Fibroblast of pulmonary artery (primary cell): ENCODE measurements at regions not wholly inside any gene's neighbourhood (a gene's known extent, or its start where the extent isn't known, plus 50 kb on each side); places are given as distances from the start of the nearest gene placed in this dataset.

Experiments
- DNase-seq: peaks from one replicate; pipeline ENCODE4 v3.0.0-alpha.2; 2010; ENCODE audit warnings: low read depth
- H3K4me3 ChIP-seq: replicated peaks from 2 replicates; pipeline ENCODE4 v1.5.1; 2011; ENCODE audit warnings: low read depth, mild to moderate bottlenecking, control low read depth, low read length, moderate library complexity
- TF ChIP-seq, protein P1 (sequence below): IDR thresholded peaks from 2 replicates; pipeline ENCODE4 v1.5.1; 2011; ENCODE audit warnings: mild to moderate bottlenecking, control low read depth, low read length, inconsistent platforms; ENCODE audit errors: missing control alignments

DNA sequence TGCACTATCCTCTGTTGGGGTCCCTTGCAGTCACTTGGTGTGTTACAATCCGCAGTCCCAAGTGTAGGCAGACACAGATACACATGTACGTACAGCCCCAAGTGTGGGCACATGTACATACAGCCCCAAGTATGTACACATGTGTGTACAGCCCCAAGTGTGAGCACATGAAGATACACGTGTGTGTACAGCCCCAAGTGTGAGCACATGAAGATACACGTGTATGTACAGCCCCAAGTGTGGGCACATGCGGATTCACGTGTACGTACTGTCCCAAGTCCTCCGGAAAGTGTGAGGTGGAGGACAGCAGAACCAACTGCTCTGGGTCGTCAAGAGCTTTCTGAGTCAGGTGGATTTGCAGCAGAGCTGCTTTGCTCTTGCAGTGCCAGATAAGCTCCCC is 440.0 kb downstream of the ZNF516 start:
- no peak for DNase-seq
- H3K4me3 ChIP-seq: no peak overlapping the region
- TF ChIP-seq, protein P1, sequence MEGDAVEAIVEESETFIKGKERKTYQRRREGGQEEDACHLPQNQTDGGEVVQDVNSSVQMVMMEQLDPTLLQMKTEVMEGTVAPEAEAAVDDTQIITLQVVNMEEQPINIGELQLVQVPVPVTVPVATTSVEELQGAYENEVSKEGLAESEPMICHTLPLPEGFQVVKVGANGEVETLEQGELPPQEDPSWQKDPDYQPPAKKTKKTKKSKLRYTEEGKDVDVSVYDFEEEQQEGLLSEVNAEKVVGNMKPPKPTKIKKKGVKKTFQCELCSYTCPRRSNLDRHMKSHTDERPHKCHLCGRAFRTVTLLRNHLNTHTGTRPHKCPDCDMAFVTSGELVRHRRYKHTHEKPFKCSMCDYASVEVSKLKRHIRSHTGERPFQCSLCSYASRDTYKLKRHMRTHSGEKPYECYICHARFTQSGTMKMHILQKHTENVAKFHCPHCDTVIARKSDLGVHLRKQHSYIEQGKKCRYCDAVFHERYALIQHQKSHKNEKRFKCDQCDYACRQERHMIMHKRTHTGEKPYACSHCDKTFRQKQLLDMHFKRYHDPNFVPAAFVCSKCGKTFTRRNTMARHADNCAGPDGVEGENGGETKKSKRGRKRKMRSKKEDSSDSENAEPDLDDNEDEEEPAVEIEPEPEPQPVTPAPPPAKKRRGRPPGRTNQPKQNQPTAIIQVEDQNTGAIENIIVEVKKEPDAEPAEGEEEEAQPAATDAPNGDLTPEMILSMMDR: no peak

DNA sequence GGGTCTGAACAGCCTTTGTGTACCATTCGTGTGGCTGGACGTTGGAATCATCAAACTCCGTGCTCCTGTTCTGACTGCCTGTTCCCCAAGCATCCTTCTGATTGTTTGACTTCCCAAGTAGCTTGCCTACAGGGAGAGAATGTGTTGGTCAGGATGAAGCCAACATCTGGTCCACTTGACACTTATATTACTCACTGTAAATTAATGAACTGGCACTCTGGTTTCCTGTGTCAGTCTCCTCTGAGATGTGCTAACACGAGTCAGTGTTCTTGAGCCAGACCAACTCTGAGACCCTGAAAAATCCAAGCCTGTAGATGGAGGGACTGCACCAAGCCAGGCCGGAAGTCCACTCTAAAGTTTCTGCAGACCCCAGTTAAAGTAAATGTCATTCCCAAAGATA is 440.9 kb downstream of the ZNF516 start:
- DNase-seq: no peak
- TF ChIP-seq, protein P1: no peak
- H3K4me3 ChIP-seq: no peak overlapping the region

- TF ChIP-seq, protein P1: no peak
- DNase-seq: no peak
- no peak overlapping the region for H3K4me3 ChIP-seq
Measured at GRCh38 chr18:76053551-76053950, 441.5 kb downstream of the ZNF516 start.

GRCh38 chr18:76052227-76052595 is 442.8 kb downstream of the ZNF516 start:
- no peak for DNase-seq
- H3K4me3 ChIP-seq: no peak overlapping the region
- TF ChIP-seq, protein P1: no peak

DNA sequence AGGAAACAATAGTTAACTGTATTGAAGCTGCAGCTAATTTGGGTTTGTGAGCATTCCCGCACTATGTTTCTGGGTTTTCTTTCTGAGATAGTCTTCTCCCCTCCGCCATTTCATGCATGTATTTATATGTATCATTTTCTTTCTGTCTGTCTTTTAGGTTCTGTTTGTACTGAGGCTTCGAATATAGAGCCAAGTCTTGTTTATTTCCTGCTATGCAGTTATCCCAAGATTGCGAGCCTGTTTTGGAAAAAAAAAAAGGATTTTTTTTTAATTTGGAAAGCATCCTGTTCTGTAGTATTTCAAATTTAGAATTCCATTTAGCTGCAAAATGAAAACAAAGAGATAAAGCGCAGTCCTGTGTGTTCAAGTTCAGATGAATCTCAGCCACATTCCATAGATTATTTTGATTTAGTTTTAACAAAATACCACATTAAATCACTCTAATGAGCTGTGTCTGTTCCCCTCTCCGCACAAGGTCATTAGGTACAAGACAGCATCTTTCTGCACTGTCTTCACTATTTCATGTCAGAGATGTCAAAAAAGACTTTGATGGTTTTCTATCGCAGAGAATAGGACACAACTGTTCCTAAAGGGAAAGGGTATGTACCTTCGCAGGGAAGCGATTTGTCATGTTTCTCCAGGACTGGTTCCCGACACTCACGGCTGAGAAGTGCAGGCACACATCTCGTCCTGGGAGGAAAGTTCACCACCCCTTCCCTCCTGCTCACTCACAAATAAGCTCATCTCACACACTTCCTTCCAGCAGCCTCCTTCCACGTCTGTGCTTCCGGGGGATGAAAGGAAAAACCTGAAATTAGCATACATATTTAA is 443.4 kb downstream of the ZNF516 start:
- DNase-seq: no peak
- TF ChIP-seq, protein P1: no peak
- no peak overlapping the region for H3K4me3 ChIP-seq

DNA sequence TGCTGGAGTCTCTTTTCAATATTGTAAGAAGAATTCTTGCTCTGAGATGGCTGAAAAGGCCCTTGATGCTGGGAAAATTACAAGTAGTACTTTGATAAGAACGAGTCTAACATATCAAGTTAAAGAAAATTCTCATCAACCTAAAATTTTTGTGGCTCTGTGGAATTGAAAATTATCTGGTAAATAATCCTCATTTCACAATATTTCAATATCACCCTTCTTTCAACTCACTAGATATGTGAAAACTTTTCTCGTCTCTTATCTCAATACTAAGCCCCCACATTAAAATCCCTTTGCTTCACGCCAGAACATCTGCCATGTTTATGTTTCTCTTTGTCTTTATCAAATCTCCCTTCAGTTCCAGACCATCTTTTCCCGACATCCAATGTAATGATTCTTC is 448.8 kb downstream of the ZNF516 start:
- no peak overlapping the region for H3K4me3 ChIP-seq
- TF ChIP-seq, protein P1: no peak
- DNase-seq: no peak

DNA sequence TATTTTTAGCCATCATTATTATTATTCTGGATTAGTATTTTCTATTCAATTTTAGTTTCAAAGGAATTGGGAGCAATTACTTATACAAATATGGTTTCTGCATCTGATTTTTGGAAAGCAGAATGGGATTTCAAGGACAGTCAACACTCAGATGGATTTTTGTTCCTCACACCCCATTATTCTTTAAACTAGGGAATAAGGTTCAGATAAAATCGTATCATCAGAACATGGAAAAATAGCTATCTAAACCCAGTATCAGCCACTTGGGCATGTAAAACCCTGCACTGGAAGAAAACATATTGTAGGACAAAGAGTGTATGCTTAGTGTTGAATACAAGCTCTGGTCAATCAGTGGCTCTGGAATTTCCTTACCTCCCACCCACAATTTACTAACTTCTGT is 452.5 kb downstream of the ZNF516 start:
- TF ChIP-seq, protein P1: no peak
- H3K4me3 ChIP-seq: no peak overlapping the region
- DNase-seq: no peak
